C4-2B (cell line): ENCODE measurements at regions not wholly inside any gene's neighbourhood (a gene's known extent, or its start where the extent isn't known, plus 50 kb on each side); places are given as distances from the start of the nearest gene placed in this dataset.

ENCODE experiments used
- CTCF ChIP-seq: fragments of 450-650 bp; conservative IDR thresholded peaks from 2 replicates; pipeline ENCODE4 v1.5.1; 2017; ENCODE audit warnings: mild to moderate bottlenecking
- ZFX ChIP-seq: fragments of 450-650 bp; IDR thresholded peaks from 2 replicates; pipeline ENCODE4 v1.6.1; 2017

- no peak for TF ChIP-seq CTCF
- TF ChIP-seq ZFX: no peak
Observed at GRCh38 chr11:112613051-112613972, 347.9 kb upstream of the NCAM1 start.
